Peyer's patch (tissue), 4 donors: ENCODE measurements at regions not wholly inside any gene's neighbourhood (a gene's known extent, or its start where the extent isn't known, plus 50 kb on each side); places are given as distances from the start of the nearest gene placed in this dataset.

ENCODE experiments used
- CTCF ChIP-seq, 6 experiments: fragments of 450-650 bp in 4 of 6; fragments of 200-600 bp in 2 of 6; sonication (generic) in 1 of 6; IDR thresholded peaks; one replicate each; pipeline ENCODE4 v1.5.1; 2017 to 2019; ENCODE audit warnings: antibody characterized with exemption in 6 of 6, mild to moderate bottlenecking in 3 of 6, moderate library complexity in 1 of 6
- POLR2A ChIP-seq, 2 donors: fragments of 450-650 bp; IDR thresholded peaks; one replicate each; pipeline ENCODE4 v1.5.1; 2017; ENCODE audit warnings: antibody characterized with exemption in 2 of 2, mild to moderate bottlenecking in 2 of 2, moderate library complexity in 2 of 2

DNA sequence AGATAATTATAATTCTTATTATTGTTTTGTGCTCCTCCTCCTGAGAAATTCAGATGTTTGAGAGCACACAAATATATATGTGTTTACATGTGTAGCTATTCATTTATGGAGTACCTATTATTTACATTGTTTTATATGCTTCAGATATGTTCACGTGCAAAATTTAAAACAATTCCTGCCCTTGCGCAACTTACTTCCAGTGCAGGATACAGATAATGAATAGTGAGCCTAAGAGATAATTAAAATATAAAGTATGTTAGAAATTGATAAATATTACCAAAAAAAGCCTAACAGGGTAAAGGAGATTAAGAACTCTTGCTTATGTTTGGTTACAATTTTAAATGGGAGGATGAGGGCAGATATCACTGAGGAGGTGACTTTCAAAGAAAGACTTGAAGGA is 81.7 kb upstream of the DPH6 start:
- TF ChIP-seq CTCF (IDR thresholded peaks at IDR 0.05) (no peak), POLR2A (IDR thresholded peaks at IDR 0.05) (no peak)
